Duodenal mucosa (tissue), 2 donors: ENCODE measurements at regions not wholly inside any gene's neighbourhood (a gene's known extent, or its start where the extent isn't known, plus 50 kb on each side); places are given as distances from the start of the nearest gene placed in this dataset.
"Not testable (repeated sequence)": the region's sequence is repeated elsewhere in the genome, so short reads cannot be mapped to it uniquely, and the experiment has no call there.

Source experiments
- H3K27ac ChIP-seq: one replicate; pipeline ENCODE4 v1.7.0; 2013; ENCODE audit warnings: low read depth, low read length
- H3K27me3 ChIP-seq, 2 donors: one replicate each; pipeline ENCODE4 v1.7.0; 2013; ENCODE audit warnings: low read length in 2 of 2, control low read depth in 1 of 2; ENCODE audit not compliant: insufficient read depth in 2 of 2, control insufficient read depth in 1 of 2
- H3K36me3 ChIP-seq, 2 donors: one replicate each; pipeline ENCODE4 v1.7.0; 2013; ENCODE audit warnings: low read length in 2 of 2, control low read depth in 1 of 2; ENCODE audit not compliant: insufficient read depth in 2 of 2, control insufficient read depth in 1 of 2
- H3K4me1 ChIP-seq, 2 donors: one replicate each; pipeline ENCODE4 v1.7.0; 2013; ENCODE audit warnings: low read length in 2 of 2, control low read depth in 1 of 2; ENCODE audit not compliant: insufficient read depth in 2 of 2, control insufficient read depth in 1 of 2
- H3K4me3 ChIP-seq, 2 donors: one replicate each; pipeline ENCODE4 v1.7.0; 2013; ENCODE audit warnings: low read length in 2 of 2, low read depth in 1 of 2
- H3K9ac ChIP-seq, 2 donors: one replicate each; pipeline ENCODE4 v1.7.0; 2013; ENCODE audit warnings: low read length in 2 of 2, low read depth in 1 of 2
- H3K9me3 ChIP-seq, 2 donors: one replicate each; pipeline ENCODE4 v1.7.0; 2013; ENCODE audit warnings: low read length in 2 of 2, control low read depth in 1 of 2; ENCODE audit not compliant: control insufficient read depth in 1 of 2

- not testable (repeated sequence) for H3K27me3 ChIP-seq, H3K9me3 ChIP-seq, H3K9ac ChIP-seq, H3K4me3 ChIP-seq, H3K4me1 ChIP-seq, H3K36me3 ChIP-seq, H3K27ac ChIP-seq
These were observed 156.3 kb upstream of the NRXN3 start for GRCh38 chr14:78013911-78014310.

- no peaks in the 10 kb centered on the region for H3K9me3 ChIP-seq
- no peaks in the 10 kb centered on the region for H3K4me1 ChIP-seq
- H3K27me3 ChIP-seq: no peaks in the 10 kb centered on the region
- H3K4me3 ChIP-seq: no peak overlapping the region
- H3K27ac ChIP-seq: no peak overlapping the region
- no peak overlapping the region for H3K9ac ChIP-seq
- no peaks in the 10 kb centered on the region for H3K36me3 ChIP-seq
These were observed 153.6 kb upstream of the NRXN3 start for GRCh38 chr14:78016532-78016931.

DNA sequence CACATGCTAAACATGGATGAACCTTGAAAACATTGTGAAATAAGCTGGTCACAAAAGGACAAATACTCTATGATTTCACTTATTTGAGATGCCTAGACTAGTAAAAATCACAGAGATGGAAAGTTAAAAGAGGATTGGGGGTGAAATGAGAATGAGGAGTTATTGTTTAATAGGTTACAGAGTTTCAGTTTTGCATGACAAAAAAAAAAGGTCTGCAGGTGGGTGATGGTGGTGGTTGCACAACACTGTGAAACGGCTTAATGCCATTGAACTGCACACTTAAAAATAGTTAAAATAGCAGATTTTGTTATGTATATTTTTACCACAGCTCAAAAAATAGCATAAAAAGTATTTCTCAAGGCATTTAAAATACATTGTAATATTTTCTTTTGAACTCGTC lies 151.9 kb upstream of the NRXN3 start:
- Histone ChIP-seq H3K9me3 (no peaks in the 10 kb centered on the region), H3K27me3 (no peaks in the 10 kb centered on the region), H3K4me3 (no peak overlapping the region), H3K9ac (no peak overlapping the region), H3K36me3 (no peaks in the 10 kb centered on the region), H3K4me1 (no peaks in the 10 kb centered on the region), H3K27ac (no peak overlapping the region)

DNA sequence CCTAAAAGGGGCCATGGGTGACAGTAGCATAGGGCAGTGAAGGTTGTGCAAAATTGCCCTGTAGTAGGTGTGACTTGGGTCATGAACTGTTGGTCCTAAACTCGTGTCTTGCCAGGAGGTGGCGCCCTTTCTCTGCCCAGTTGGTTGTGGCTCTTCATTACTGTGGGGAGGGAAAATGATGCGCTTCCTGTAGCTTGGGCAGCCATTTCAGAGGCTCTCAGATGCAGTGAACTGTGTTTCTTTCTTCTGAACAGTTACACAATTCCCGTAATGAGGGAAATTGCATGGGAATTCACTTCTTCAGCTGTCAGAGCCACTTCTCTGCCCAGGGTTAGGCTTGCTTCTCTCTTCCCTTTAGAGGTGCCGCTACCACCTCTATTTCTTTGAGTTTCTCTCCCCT lies 148.1 kb upstream of the NRXN3 start:
- Histone ChIP-seq H3K27ac (no peak overlapping the region), H3K36me3 (no peaks in the 10 kb centered on the region), H3K9me3 (no peaks in the 10 kb centered on the region), H3K27me3 (no peaks in the 10 kb centered on the region), H3K4me1 (no peaks in the 10 kb centered on the region), H3K9ac (no peak overlapping the region), H3K4me3 (no peak overlapping the region)

- Histone ChIP-seq H3K4me3 (no peak overlapping the region), H3K4me1 (no peaks in the 10 kb centered on the region), H3K9me3 (no peaks in the 10 kb centered on the region), H3K36me3 (no peaks in the 10 kb centered on the region), H3K27ac (no peak overlapping the region), H3K27me3 (no peaks in the 10 kb centered on the region), H3K9ac (no peak overlapping the region)
These were observed 147.1 kb upstream of the NRXN3 start for GRCh38 chr14:78023112-78023511.

GRCh38 chr14:78028471-78028870 lies 141.7 kb upstream of the NRXN3 start:
- H3K27ac ChIP-seq: no peak overlapping the region
- no peak overlapping the region for H3K9ac ChIP-seq
- H3K4me1 ChIP-seq: no peaks in the 10 kb centered on the region
- H3K4me3 ChIP-seq: no peak overlapping the region
- H3K36me3 ChIP-seq: no peaks in the 10 kb centered on the region
- no peaks in the 10 kb centered on the region for H3K27me3 ChIP-seq
- no peaks in the 10 kb centered on the region for H3K9me3 ChIP-seq

GRCh38 chr14:78029601-78030372 lies 140.4 kb upstream of the NRXN3 start:
- Histone ChIP-seq H3K9ac (no peak overlapping the region), H3K4me3 (no peak overlapping the region), H3K27ac (no peak overlapping the region), H3K36me3 (no peaks in the 10 kb centered on the region), H3K27me3 (no peaks in the 10 kb centered on the region), H3K9me3 (no peaks in the 10 kb centered on the region), H3K4me1 (no peaks in the 10 kb centered on the region)

DNA sequence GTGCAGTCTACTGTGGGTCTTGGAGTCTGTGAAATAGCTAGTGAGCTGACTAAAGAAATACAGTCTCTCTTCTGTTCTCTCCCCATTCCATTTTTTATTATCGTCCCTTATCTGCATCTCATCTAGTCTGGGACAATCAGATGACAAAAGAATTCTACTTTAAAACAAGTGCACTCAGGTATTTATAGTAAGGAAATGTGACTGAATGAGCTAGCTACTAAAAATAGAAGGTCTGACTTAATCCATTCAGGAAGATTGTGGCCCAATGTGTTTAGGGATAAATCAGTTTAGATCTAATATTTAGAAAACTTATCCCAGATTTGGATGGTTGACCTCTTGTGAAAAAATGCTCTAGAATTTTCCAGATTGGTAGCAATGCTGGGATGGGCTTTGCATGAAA lies 126.8 kb upstream of the NRXN3 start:
- H3K9ac ChIP-seq: no peak overlapping the region
- H3K4me3 ChIP-seq: no peak overlapping the region
- H3K36me3 ChIP-seq: no peaks in the 10 kb centered on the region
- no peaks in the 10 kb centered on the region for H3K9me3 ChIP-seq
- H3K27me3 ChIP-seq: no peaks in the 10 kb centered on the region
- H3K4me1 ChIP-seq: no peaks in the 10 kb centered on the region
- H3K27ac ChIP-seq: no peak overlapping the region

DNA sequence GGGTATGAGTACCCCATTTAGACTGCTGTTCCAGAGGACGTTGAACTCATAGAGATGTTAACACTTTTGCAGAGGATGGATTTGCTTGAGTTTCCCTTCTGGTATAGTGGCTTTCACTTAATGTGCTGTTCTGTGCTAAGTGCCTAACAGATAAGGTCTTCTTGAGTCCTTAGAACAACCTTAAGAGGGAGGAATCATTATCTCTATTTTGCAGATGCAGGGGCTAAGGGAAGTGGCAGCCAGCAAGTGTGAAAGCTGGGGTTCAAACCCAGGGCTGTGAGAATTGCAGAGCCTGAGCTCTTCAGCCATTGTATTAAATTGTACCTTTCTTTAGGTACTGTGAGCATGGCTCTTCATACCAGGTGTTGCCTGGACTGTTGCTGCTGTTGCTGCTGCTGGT lies 122.1 kb upstream of the NRXN3 start:
- Histone ChIP-seq H3K27ac (no peak overlapping the region), H3K9me3 (no peaks in the 10 kb centered on the region), H3K4me3 (no peak overlapping the region), H3K27me3 (no peaks in the 10 kb centered on the region), H3K4me1 (no peaks in the 10 kb centered on the region), H3K36me3 (no peaks in the 10 kb centered on the region), H3K9ac (no peak overlapping the region)

DNA sequence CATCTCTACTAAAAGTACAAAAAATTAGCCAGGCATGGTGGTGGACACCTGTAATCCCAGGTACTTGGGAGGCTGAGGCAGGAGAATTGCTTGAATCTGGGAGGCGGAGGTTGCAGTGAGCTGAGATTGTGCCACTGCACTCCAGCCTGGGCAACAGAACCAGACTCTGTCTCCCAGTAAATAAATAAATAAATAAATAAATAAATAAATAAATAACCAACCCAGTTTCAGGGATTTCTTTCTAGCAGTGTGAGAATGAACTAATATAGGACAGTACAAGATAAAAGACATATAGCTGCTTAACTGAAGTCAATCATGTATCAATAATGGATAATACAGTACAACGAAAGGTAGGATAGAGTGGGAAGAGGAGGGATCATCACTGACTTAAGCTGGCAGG lies 113.3 kb upstream of the NRXN3 start:
- not testable (repeated sequence) for H3K9me3 ChIP-seq, H3K27me3 ChIP-seq, H3K36me3 ChIP-seq, H3K9ac ChIP-seq, H3K4me1 ChIP-seq, H3K27ac ChIP-seq, H3K4me3 ChIP-seq

- no peaks in the 10 kb centered on the region for H3K27me3 ChIP-seq
- no peaks in the 10 kb centered on the region for H3K4me1 ChIP-seq
- H3K36me3 ChIP-seq: no peaks in the 10 kb centered on the region
- no peak overlapping the region for H3K27ac ChIP-seq
- H3K9me3 ChIP-seq: no peaks in the 10 kb centered on the region
- no peak overlapping the region for H3K9ac ChIP-seq
- no peak overlapping the region for H3K4me3 ChIP-seq
These were observed 99.8 kb upstream of the NRXN3 start for GRCh38 chr14:78070344-78070743.
